Spleen (tissue), 11 donors: ENCODE measurements at regions not wholly inside any gene's neighbourhood (a gene's known extent, or its start where the extent isn't known, plus 50 kb on each side); places are given as distances from the start of the nearest gene placed in this dataset.

Source experiments
- DNase-seq: peaks from one replicate; pipeline ENCODE4 v3.0.0-alpha.2; 2020
- H3K27ac ChIP-seq, 8 donors: fragments of 200-600 bp; sonication (generic) in 7 of 8; 1 replicate in 4 of 8; 2 replicates in 4 of 8; pipeline versions ENCODE4 v1.5.0 to v1.8.0; 2016 to 2021; ENCODE audit warnings: inconsistent platforms in 4 of 8, mild to moderate bottlenecking in 4 of 8, moderate library complexity in 1 of 8
- H3K27me3 ChIP-seq, 7 donors: fragments of 200-600 bp; sonication (generic) in 6 of 7; replicated peaks in 1 of 7; 1 replicate in 4 of 7; 2 replicates in 3 of 7; pipeline versions ENCODE4 v1.5.0 to v1.8.0; 2016 to 2021; ENCODE audit warnings: inconsistent platforms in 3 of 7, mild to moderate bottlenecking in 1 of 7
- H3K36me3 ChIP-seq, 6 donors: fragments of 200-600 bp; sonication (generic) in 5 of 6; 1 replicate in 4 of 6; 2 replicates in 2 of 6; pipeline versions ENCODE4 v1.5.0 to v1.8.0; 2016 to 2021; ENCODE audit warnings: inconsistent platforms in 2 of 6
- H3K4me1 ChIP-seq, 6 donors: fragments of 200-600 bp; sonication (generic) in 5 of 6; 1 replicate in 3 of 6; 2 replicates in 3 of 6; pipeline versions ENCODE4 v1.5.0 to v1.8.0; 2016 to 2021; ENCODE audit warnings: inconsistent platforms in 3 of 6
- H3K4me3 ChIP-seq, 8 donors: fragments of 200-600 bp; sonication (generic) in 7 of 8; 1 replicate in 4 of 8; 2 replicates in 4 of 8; pipeline versions ENCODE4 v1.5.0 to v1.8.0; 2016 to 2021; ENCODE audit warnings: inconsistent platforms in 4 of 8, mild to moderate bottlenecking in 4 of 8, moderate library complexity in 2 of 8
- H3K9me3 ChIP-seq, 8 donors: fragments of 200-600 bp; sonication (generic) in 7 of 8; 1 replicate in 4 of 8; 2 replicates in 4 of 8; pipeline versions ENCODE4 v1.5.0 to v1.8.0; 2016 to 2021; ENCODE audit warnings: inconsistent platforms in 4 of 8
- CTCF ChIP-seq, 11 experiments: fragments of 200-600 bp in 7 of 11; fragments of 450-650 bp in 4 of 11; sonication (generic) in 4 of 11; IDR thresholded peaks in 8 of 11; conservative IDR thresholded peaks in 3 of 11; 1 replicate in 7 of 11; 2 replicates in 4 of 11; pipeline versions ENCODE4 v1.4.0 to v1.8.0; 2016 to 2021; ENCODE audit warnings: antibody characterized with exemption in 11 of 11, inconsistent platforms in 4 of 11, mild to moderate bottlenecking in 1 of 11
- POLR2A ChIP-seq, 3 donors: fragments of 450-650 bp; IDR thresholded peaks; one replicate each; pipeline ENCODE4 v1.5.1; 2017; ENCODE audit warnings: antibody characterized with exemption in 3 of 3, mild to moderate bottlenecking in 1 of 3
- POLR2AphosphoS5 ChIP-seq, 3 donors: sonication (generic); formaldehyde crosslinking; IDR thresholded peaks; one replicate each; pipeline ENCODE4 v1.5.1; 2017; ENCODE audit warnings: antibody characterized with exemption in 3 of 3
- WGBS, 5 donors: extraction: QIAGEN DNeasy Blood & Tissue Kit in 3 of 5; methylation state at CpG; one replicate each; pipeline versions ENCODE4 v1.1.5 to v1.1.7; 2013 to 2018; 5-methylcytosine and 5-hydroxymethylcytosine counted together
- intact Hi-C: fragments of 100-400 bp; cut with DNase I; formaldehyde crosslinking; loops from one replicate; pipeline ENCODE4 v1.15.0; 2023; ENCODE audit warnings: low total_unique reads
- donor health status: healthy with polysubstance abuse.
- donor health status: DM: no; HTN: no; CAD: no; lungs with moderate emphysema.
- donor health status: DM: no; HTN: no; CAD: no.
- donor health status: Bipolar disorder and iron deficiency.
- donor health status: healthy.
- donor health status: DM: no; HTN: no; CAD: no.
- donor health status: DM: yes; HTN: yes; CAD: no.

GRCh38 chr13:53562419-53562818 is 533.8 kb downstream of the OLFM4 start:
- no peaks in the 10 kb centered on the region for H3K4me1 ChIP-seq
- TF ChIP-seq POLR2A (IDR thresholded peaks at IDR 0.05) (no peak), POLR2AphosphoS5 (IDR thresholded peaks at IDR 0.05) (no peak), CTCF (IDR thresholded peaks at IDR 0.05 in 8 of 11, conservative IDR thresholded peaks at IDR 0.05 in 3 of 11) (no peak)
- no peak overlapping the region for H3K27ac ChIP-seq
- H3K9me3 ChIP-seq: no peaks in the 10 kb centered on the region
- 69 to 82% (median 73%) methylated on average over 2 of the region's 2 CpGs for WGBS, 5 donors
- intact Hi-C loops: no loop called here
- H3K4me3 ChIP-seq: no peak overlapping the region
- no peaks in the 10 kb centered on the region for H3K27me3 ChIP-seq
- H3K36me3 ChIP-seq: no peaks in the 10 kb centered on the region
- DNase-seq: no peak

- Histone ChIP-seq H3K4me3 (no peak overlapping the region), H3K27ac (no peak overlapping the region), H3K27me3 (no peaks in the 10 kb centered on the region), H3K4me1 (no peaks in the 10 kb centered on the region), H3K9me3 (no peaks in the 10 kb centered on the region), H3K36me3 (no peaks in the 10 kb centered on the region)
- TF ChIP-seq CTCF (IDR thresholded peaks at IDR 0.05 in 8 of 11, conservative IDR thresholded peaks at IDR 0.05 in 3 of 11) (no peak), POLR2AphosphoS5 (IDR thresholded peaks at IDR 0.05) (no peak), POLR2A (IDR thresholded peaks at IDR 0.05) (no peak)
- no peak for DNase-seq
- intact Hi-C loops: no loop called here
- 55 to 82% (median 70%) methylated on average over 1 of the region's 1 CpG for WGBS, 5 donors
These were observed 539.9 kb downstream of the OLFM4 start for GRCh38 chr13:53568491-53568890.

DNA sequence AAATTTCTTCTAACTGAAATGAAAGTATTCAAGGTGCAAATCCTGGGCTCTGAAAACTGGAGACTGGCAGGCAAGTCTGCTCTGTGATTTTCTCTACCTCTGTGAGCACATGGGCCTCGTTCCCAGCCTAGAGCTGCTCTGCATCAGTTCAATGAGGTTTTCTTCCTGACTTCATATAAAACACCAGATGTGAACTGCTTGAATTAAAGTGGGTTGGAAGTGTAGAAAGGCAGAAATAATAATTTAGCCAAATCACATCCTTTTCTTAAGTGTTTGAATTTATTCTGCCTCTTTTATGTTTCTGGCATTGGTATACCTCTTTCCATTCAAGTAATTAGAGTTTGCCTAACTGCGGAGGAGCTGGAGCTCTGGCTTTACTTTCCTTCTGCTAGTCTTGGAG is 540.8 kb downstream of the OLFM4 start:
- no peaks in the 10 kb centered on the region for H3K27me3 ChIP-seq
- WGBS, 5 donors: 54 to 72% (median 66%) methylated on average over 2 of the region's 2 CpGs
- no peak for DNase-seq
- no peaks in the 10 kb centered on the region for H3K9me3 ChIP-seq
- H3K27ac ChIP-seq: no peak overlapping the region
- H3K36me3 ChIP-seq: no peaks in the 10 kb centered on the region
- intact Hi-C loops: no loop called here
- no peak for TF ChIP-seq POLR2A (IDR thresholded peaks at IDR 0.05)
- TF ChIP-seq POLR2AphosphoS5 (IDR thresholded peaks at IDR 0.05): no peak
- no peak for TF ChIP-seq CTCF (IDR thresholded peaks at IDR 0.05 in 8 of 11, conservative IDR thresholded peaks at IDR 0.05 in 3 of 11)
- no peak overlapping the region for H3K4me3 ChIP-seq
- no peaks in the 10 kb centered on the region for H3K4me1 ChIP-seq

GRCh38 chr13:53601113-53601512 is 572.5 kb downstream of the OLFM4 start:
- no peak for TF ChIP-seq POLR2AphosphoS5 (IDR thresholded peaks at IDR 0.05)
- no peak for TF ChIP-seq POLR2A (IDR thresholded peaks at IDR 0.05)
- TF ChIP-seq CTCF (IDR thresholded peaks at IDR 0.05 in 8 of 11, conservative IDR thresholded peaks at IDR 0.05 in 3 of 11): no peak
- Histone ChIP-seq H3K4me3 (no peak overlapping the region), H3K27ac (no peak overlapping the region), H3K36me3 (no peaks in the 10 kb centered on the region), H3K4me1 (no peaks in the 10 kb centered on the region), H3K27me3 (no peaks in the 10 kb centered on the region), H3K9me3 (peaks cover 0 to 23% (median 6%) of the 10 kb centered on the region in 8 donors)
- no peak for DNase-seq
- intact Hi-C loops: no loop called here
- 45 to 58% (median 53%) methylated on average over 5 of the region's 5 CpGs for WGBS, 5 donors
